ENCODE measurements at regions not wholly inside any gene's neighbourhood (a gene's known extent, or its start where the extent isn't known, plus 50 kb on each side); places are given as distances from the start of the nearest gene placed in this dataset.

GRCh38 chr3:17972030-17972429, 229.6 kb upstream of the TBC1D5 start:
- FAIRE-seq = no peak
- no peak for DNase-seq (ENCODE audit: insufficient read length)
- TF ChIP-seq TAF1 (IDR thresholded peaks at IDR 0.05; ENCODE audit: borderline replicate concordance, low read depth, low read length) = no peak
- no peak for TF ChIP-seq POLR2A (IDR thresholded peaks at IDR 0.05; ENCODE audit: low read depth, low read length)
- TF ChIP-seq POLR2AphosphoS5 (IDR thresholded peaks at IDR 0.05; ENCODE audit: low read depth, low read length) = no peak

DNA sequence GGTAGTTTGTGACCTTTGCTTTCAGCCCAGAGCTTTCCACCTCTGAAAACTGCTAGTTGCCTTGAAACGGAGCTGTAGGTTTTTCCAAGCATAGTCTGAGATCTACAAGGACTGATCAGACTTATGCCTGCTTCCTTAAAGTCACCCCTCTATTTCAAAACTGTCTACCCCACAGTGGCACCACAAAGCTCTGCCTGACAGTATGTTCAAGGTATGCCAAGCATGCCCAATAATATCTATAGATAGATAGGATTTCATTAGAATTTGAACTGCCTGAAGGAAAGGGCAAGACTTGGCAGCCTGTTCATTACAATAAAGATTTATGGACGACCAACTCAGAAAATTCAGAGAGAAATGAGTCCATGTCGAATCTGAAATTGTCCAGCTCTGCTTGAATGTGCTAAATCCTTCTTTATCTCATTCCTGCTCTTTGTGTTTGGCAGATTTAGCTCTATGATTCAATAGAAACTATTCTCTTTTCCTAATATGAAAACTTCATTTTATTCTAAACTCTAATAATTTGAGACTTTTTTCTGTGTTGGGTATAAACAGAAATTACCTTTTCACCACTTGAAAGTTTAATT, 227.6 kb upstream of the TBC1D5 start:
- DNase-seq (ENCODE audit: insufficient read length) (no peak), FAIRE-seq (no peak)
- TF ChIP-seq TAF1 (IDR thresholded peaks at IDR 0.05; ENCODE audit: borderline replicate concordance, low read depth, low read length) = no peak
- no peak for TF ChIP-seq POLR2AphosphoS5 (IDR thresholded peaks at IDR 0.05; ENCODE audit: low read depth, low read length)
- no peak for TF ChIP-seq POLR2A (IDR thresholded peaks at IDR 0.05; ENCODE audit: low read depth, low read length)

GRCh38 chr3:17969244-17969643, 226.8 kb upstream of the TBC1D5 start:
- TF ChIP-seq POLR2A (IDR thresholded peaks at IDR 0.05; ENCODE audit: low read depth, low read length) (no peak), TAF1 (IDR thresholded peaks at IDR 0.05; ENCODE audit: borderline replicate concordance, low read depth, low read length) (no peak), POLR2AphosphoS5 (IDR thresholded peaks at IDR 0.05; ENCODE audit: low read depth, low read length) (no peak)
- no peak for FAIRE-seq
- no peak for DNase-seq (ENCODE audit: insufficient read length)

- FAIRE-seq = no peak
- no peak for DNase-seq (ENCODE audit: insufficient read length)
- TF ChIP-seq TAF1 (IDR thresholded peaks at IDR 0.05; ENCODE audit: borderline replicate concordance, low read depth, low read length) (no peak), POLR2A (IDR thresholded peaks at IDR 0.05; ENCODE audit: low read depth, low read length) (no peak), POLR2AphosphoS5 (IDR thresholded peaks at IDR 0.05; ENCODE audit: low read depth, low read length) (no peak)
Measured at GRCh38 chr3:17967953-17968607, 225.6 kb upstream of the TBC1D5 start.

DNA sequence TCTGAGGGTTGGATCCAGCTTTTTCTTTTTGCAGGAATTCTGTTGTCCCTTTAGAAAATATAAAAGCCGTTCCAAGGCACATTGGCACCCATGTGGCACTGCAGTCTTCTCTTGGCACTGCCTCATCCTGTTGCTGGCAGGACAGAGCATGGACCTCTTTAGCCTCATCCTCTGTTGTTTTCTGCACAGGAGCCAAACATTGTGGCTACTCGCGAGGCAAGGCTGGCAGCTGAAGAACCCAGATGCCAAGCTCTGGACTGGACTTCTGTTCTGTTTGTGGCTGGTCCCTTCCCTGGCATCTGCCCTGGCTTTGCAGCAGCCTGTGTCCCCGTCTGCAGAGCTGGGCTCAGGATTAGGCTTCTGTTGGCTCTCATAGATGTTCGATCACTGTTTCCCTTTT, 224.7 kb upstream of the TBC1D5 start:
- no peak for TF ChIP-seq POLR2AphosphoS5 (IDR thresholded peaks at IDR 0.05; ENCODE audit: low read depth, low read length)
- no peak for TF ChIP-seq TAF1 (IDR thresholded peaks at IDR 0.05; ENCODE audit: borderline replicate concordance, low read depth, low read length)
- TF ChIP-seq POLR2A (IDR thresholded peaks at IDR 0.05; ENCODE audit: low read depth, low read length) = no peak
- DNase-seq (ENCODE audit: insufficient read length) = no peak
- no peak for FAIRE-seq

DNA sequence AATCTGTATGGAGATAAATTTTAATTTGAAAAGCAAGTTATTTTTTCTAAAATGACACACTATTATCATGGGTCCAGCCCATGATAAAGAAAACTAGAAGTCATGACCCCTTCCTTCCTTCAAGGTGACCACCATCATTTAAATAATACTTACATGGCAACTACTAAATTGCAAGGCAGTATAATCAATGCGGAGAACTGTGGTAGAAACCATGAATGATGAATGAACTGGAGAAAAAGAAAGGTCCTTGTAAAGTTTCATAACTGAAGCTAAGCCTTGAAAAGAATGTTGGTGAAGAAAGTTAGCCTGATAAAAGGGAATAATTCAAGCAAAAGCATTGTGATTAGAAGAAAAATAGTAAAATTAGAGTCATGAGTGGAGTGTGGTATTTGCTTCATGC, 222.9 kb upstream of the TBC1D5 start:
- FAIRE-seq = no peak

DNA sequence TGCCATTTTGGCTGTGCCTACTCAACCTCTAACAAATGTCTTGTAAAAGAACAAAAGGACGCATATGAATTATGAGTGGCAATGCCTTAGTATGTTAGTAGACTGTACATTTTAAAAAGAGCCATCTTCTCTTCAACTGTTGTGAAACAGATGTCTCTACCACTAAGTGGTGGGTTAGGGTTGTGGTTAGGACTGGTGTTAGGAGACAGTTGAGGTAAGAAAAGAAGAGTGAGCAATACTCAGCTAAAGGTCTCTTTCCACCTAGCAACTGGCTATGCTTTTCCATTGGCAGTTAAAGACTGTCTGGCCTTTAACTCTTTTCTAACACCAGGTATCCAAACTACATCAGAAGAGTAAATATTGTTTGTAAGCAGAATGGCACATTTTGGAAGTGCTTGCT, 221.7 kb upstream of the TBC1D5 start:
- no peak for DNase-seq (ENCODE audit: insufficient read length)
- no peak for FAIRE-seq

More for the DNA sequence above, 222.9 kb upstream of the TBC1D5 start:
- no peak for TF ChIP-seq TAF1 (IDR thresholded peaks at IDR 0.05; ENCODE audit: borderline replicate concordance, low read depth, low read length)
- TF ChIP-seq POLR2A (IDR thresholded peaks at IDR 0.05; ENCODE audit: low read depth, low read length) = no peak
- no peak for TF ChIP-seq POLR2AphosphoS5 (IDR thresholded peaks at IDR 0.05; ENCODE audit: low read depth, low read length)
- no peak for DNase-seq (ENCODE audit: insufficient read length)

DNA sequence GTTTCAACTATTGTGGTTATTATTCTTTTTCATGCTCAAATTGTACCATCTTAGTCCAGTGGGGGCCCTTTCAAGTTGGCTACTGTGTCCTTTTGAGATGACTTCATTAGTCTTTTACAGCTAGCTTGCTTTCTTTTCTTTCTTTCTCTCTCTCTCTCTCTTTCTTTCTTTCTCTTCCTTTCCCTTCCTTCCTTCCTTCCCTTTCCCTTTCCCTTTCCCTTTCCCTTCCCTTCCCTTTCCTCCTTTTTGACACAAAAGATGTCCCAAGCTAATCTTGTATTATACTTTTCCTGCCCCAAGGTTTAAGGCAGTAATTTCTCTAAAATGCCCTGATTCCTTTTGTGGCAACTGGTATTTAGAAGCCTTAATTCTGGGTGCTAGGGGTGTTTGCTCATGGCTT, 213.0 kb upstream of the TBC1D5 start:
- TF ChIP-seq TAF1 (IDR thresholded peaks at IDR 0.05; ENCODE audit: borderline replicate concordance, low read depth, low read length) = no peak
- FAIRE-seq = no peak
- DNase-seq (ENCODE audit: insufficient read length) = no peak

More for the DNA sequence above, 221.7 kb upstream of the TBC1D5 start:
- TF ChIP-seq POLR2A (IDR thresholded peaks at IDR 0.05; ENCODE audit: low read depth, low read length) (no peak), POLR2AphosphoS5 (IDR thresholded peaks at IDR 0.05; ENCODE audit: low read depth, low read length) (no peak), TAF1 (IDR thresholded peaks at IDR 0.05; ENCODE audit: borderline replicate concordance, low read depth, low read length) (no peak)

GRCh38 chr3:17954801-17955200, 212.4 kb upstream of the TBC1D5 start:
- TF ChIP-seq POLR2AphosphoS5 (IDR thresholded peaks at IDR 0.05; ENCODE audit: low read depth, low read length) = no peak
- no peak for TF ChIP-seq TAF1 (IDR thresholded peaks at IDR 0.05; ENCODE audit: borderline replicate concordance, low read depth, low read length)
- TF ChIP-seq POLR2A (IDR thresholded peaks at IDR 0.05; ENCODE audit: low read depth, low read length) = no peak
- no peak for FAIRE-seq

GRCh38 chr3:17951241-17951640, 208.8 kb upstream of the TBC1D5 start:
- FAIRE-seq (no peak), DNase-seq (ENCODE audit: insufficient read length) (no peak)
- TF ChIP-seq POLR2A (IDR thresholded peaks at IDR 0.05; ENCODE audit: low read depth, low read length) (no peak), POLR2AphosphoS5 (IDR thresholded peaks at IDR 0.05; ENCODE audit: low read depth, low read length) (no peak), TAF1 (IDR thresholded peaks at IDR 0.05; ENCODE audit: borderline replicate concordance, low read depth, low read length) (no peak)

More at GRCh38 chr3:17954801-17955200, 212.4 kb upstream of the TBC1D5 start:
- no peak for DNase-seq (ENCODE audit: insufficient read length)

DNA sequence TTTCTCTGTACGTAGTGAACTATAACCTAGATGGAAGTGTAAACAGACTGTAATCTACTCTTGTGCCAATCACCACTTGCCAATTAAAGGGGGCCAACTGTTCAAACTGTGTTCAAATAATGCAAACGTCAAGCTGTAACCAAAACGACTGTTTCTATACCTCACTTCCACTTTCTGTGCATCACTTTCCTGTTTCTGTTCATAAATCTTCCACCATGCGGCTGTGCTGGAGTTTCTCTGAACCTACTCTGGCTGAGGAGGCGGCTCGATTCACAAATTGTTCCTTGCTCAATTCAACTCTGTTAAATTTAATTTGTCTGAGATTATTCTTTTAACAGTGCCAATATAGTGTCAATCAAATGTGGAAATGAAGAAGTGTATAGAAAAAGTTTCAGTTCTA, 206.7 kb upstream of the TBC1D5 start:
- TF ChIP-seq POLR2A (IDR thresholded peaks at IDR 0.05; ENCODE audit: low read depth, low read length) (no peak), TAF1 (IDR thresholded peaks at IDR 0.05; ENCODE audit: borderline replicate concordance, low read depth, low read length) (no peak), POLR2AphosphoS5 (IDR thresholded peaks at IDR 0.05; ENCODE audit: low read depth, low read length) (no peak)
- DNase-seq (ENCODE audit: insufficient read length) (no peak), FAIRE-seq (no peak)

- DNase-seq (ENCODE audit: insufficient read length) (no peak), FAIRE-seq (no peak)
- TF ChIP-seq TAF1 (IDR thresholded peaks at IDR 0.05; ENCODE audit: borderline replicate concordance, low read depth, low read length) (no peak), POLR2AphosphoS5 (IDR thresholded peaks at IDR 0.05; ENCODE audit: low read depth, low read length) (no peak), POLR2A (IDR thresholded peaks at IDR 0.05; ENCODE audit: low read depth, low read length) (no peak)
Measured at GRCh38 chr3:17947833-17948232, 205.4 kb upstream of the TBC1D5 start.

Data from GM12892 (cell line).